ENCODE measurements at regions not wholly inside any gene's neighbourhood (a gene's known extent, or its start where the extent isn't known, plus 50 kb on each side); places are given as distances from the start of the nearest gene placed in this dataset.

GRCh38 chr3:71890356-71890931 lies 105.5 kb upstream of the PROK2 start:
- no peak for DNase-seq (ENCODE audit: low spot score)

- DNase-seq (ENCODE audit: low spot score) = no peak
Measured at GRCh38 chr3:71887256-71887655, 102.3 kb upstream of the PROK2 start.

GRCh38 chr3:71885006-71885405 lies 100.1 kb upstream of the PROK2 start:
- no peak for DNase-seq (ENCODE audit: low spot score)

GRCh38 chr3:71881732-71882131 lies 96.8 kb upstream of the PROK2 start:
- DNase-seq (ENCODE audit: low spot score) = no peak

- no peak for DNase-seq (ENCODE audit: low spot score)
Measured at GRCh38 chr3:71881041-71881440, 96.1 kb upstream of the PROK2 start.

GRCh38 chr3:71879089-71879488 lies 94.1 kb upstream of the PROK2 start:
- no peak for DNase-seq (ENCODE audit: low spot score)

GRCh38 chr3:71876135-71877105 lies 91.5 kb upstream of the PROK2 start:
- no peak for DNase-seq (ENCODE audit: low spot score)

GRCh38 chr3:71875461-71875947 lies 90.6 kb upstream of the PROK2 start:
- DNase-seq (ENCODE audit: low spot score) = peak; percentile 59

GRCh38 chr3:71874618-71875017 lies 89.7 kb upstream of the PROK2 start:
- no peak for DNase-seq (ENCODE audit: low spot score)

- no peak for DNase-seq (ENCODE audit: low spot score)
Measured at GRCh38 chr3:71873093-71873611, 88.2 kb upstream of the PROK2 start.

- no peak for DNase-seq (ENCODE audit: low spot score)
Measured at GRCh38 chr3:71872256-71872655, 87.3 kb upstream of the PROK2 start.

- no peak for DNase-seq (ENCODE audit: low spot score)
Measured at GRCh38 chr3:71870966-71871512, 86.1 kb upstream of the PROK2 start.

- DNase-seq (ENCODE audit: low spot score) = no peak
Measured at GRCh38 chr3:71868876-71869275, 83.9 kb upstream of the PROK2 start.

- DNase-seq (ENCODE audit: low spot score) = no peak
Measured at GRCh38 chr3:71865727-71866126, 80.8 kb upstream of the PROK2 start.

GRCh38 chr3:71863563-71864190 lies 78.7 kb upstream of the PROK2 start:
- no peak for DNase-seq (ENCODE audit: low spot score)

- DNase-seq (ENCODE audit: low spot score) = no peak
Measured at GRCh38 chr3:71862371-71863140, 77.6 kb upstream of the PROK2 start.

GRCh38 chr3:71859123-71859519 lies 74.2 kb upstream of the PROK2 start:
- peak; percentile 26 for DNase-seq (ENCODE audit: low spot score)

- DNase-seq (ENCODE audit: low spot score) = no peak
Measured at GRCh38 chr3:71858503-71859122, 73.7 kb upstream of the PROK2 start.

- no peak for DNase-seq (ENCODE audit: low spot score)
Measured at GRCh38 chr3:71857956-71858355, 73.0 kb upstream of the PROK2 start.

GRCh38 chr3:71854706-71855105 lies 69.8 kb upstream of the PROK2 start:
- no peak for DNase-seq (ENCODE audit: low spot score)

GRCh38 chr3:71854096-71854495 lies 69.1 kb upstream of the PROK2 start:
- DNase-seq (ENCODE audit: low spot score) = no peak
